Fibroblast of mammary gland (primary cell): ENCODE measurements at regions not wholly inside any gene's neighbourhood (a gene's known extent, or its start where the extent isn't known, plus 50 kb on each side); places are given as distances from the start of the nearest gene placed in this dataset.

Experiments
- DNase-seq: peaks from one replicate; pipeline ENCODE4 v3.0.0-alpha.2; 2010; ENCODE audit warnings: low read depth
- H3K4me3 ChIP-seq: 2 replicates; pipeline ENCODE4 v1.5.1; 2011; ENCODE audit warnings: low read depth, mild to moderate bottlenecking, low read length, moderate library complexity; ENCODE audit not compliant: control insufficient read depth
- TF ChIP-seq, protein P1 (sequence below): conservative IDR thresholded peaks from 2 replicates; pipeline ENCODE4 v1.5.1; 2011; ENCODE audit warnings: low read depth, low read length, inconsistent platforms; ENCODE audit not compliant: control insufficient read depth, insufficient read depth

DNA sequence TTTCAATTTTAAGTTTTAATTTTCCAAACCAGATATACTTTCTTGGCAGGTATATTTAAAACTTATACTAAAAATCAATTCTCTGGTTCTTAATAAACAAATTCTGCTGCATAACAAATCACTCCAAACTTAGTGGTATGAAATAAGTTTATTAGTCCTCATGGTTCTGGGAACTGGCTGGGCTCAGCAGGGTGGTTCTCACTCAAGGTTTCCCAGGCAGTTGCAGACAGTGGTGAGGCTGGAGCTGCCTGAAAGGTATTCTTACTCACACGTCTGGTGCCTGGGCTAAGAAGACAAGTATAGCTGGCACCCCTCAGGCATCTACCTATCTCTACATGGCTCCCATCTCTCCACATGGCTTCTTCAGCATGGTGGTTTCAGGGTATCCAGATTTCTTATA is 308.2 kb upstream of the CCDC196 start:
- no peak for DNase-seq
- no peak overlapping the region for H3K4me3 ChIP-seq
- TF ChIP-seq, protein P1, sequence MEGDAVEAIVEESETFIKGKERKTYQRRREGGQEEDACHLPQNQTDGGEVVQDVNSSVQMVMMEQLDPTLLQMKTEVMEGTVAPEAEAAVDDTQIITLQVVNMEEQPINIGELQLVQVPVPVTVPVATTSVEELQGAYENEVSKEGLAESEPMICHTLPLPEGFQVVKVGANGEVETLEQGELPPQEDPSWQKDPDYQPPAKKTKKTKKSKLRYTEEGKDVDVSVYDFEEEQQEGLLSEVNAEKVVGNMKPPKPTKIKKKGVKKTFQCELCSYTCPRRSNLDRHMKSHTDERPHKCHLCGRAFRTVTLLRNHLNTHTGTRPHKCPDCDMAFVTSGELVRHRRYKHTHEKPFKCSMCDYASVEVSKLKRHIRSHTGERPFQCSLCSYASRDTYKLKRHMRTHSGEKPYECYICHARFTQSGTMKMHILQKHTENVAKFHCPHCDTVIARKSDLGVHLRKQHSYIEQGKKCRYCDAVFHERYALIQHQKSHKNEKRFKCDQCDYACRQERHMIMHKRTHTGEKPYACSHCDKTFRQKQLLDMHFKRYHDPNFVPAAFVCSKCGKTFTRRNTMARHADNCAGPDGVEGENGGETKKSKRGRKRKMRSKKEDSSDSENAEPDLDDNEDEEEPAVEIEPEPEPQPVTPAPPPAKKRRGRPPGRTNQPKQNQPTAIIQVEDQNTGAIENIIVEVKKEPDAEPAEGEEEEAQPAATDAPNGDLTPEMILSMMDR, result no peak

DNA sequence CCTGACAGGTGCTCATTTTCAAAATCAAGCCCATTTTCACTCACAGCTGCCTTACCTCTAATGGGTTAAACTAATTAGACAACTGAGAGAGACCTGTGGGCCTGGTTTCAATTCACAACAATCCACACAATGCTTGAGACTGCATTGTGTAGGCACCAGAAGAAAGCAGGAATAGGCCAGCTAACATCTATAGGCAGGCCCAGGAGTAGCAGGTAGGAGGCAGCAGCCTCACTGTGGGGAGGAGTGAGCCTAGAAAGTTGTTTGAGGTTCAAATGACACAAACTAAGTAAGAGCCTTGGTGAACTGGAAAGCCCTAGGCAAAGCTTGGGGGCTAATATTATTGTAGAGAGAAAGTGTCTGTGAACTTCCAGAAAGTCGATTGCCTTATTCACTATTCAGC is 289.5 kb upstream of the CCDC196 start:
- TF ChIP-seq, protein P1, result no peak
- no peak for DNase-seq
- H3K4me3 ChIP-seq, result no peak overlapping the region

DNA sequence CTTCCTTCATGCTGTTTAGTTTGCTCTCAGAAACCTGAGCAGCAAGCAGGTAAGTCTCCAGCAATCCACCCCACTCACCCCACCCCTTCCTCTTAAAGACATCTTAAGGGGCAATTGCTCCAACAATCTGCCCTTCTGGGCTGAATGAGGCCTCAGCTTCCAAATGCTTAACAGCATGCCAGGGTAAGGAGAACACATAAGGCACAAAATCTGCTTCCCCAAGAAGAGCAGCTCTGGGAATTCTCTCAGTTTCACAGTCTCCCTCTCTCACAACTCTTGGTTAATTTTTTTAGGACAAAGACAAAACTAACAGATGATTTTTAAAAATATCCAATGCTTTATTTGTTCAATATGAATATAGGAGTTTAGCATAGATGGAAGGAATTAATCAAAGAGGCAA is 288.9 kb upstream of the CCDC196 start:
- DNase-seq, result no peak
- H3K4me3 ChIP-seq, result no peak overlapping the region
- TF ChIP-seq, protein P1, result no peak

DNA sequence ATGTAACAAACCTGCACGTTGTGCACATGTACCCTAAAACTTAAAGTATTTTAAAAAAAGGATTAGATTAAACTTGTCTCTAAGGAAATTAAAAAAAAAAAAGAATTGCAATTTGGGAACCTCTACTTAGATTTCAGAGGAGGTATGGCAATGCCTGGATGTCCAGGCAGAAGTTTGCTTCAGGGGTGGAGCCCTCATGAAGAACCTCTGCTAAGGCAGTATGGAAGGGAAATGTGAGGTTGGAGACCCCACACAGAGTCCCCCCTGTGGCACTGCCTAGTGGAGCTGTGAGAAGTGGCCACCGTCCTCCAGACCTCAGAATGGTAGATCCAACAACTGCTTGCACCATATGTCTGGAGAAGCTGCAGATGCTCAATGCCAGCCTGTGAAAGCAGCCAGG is 279.6 kb upstream of the CCDC196 start:
- TF ChIP-seq, protein P1, result no peak
- DNase-seq, result no peak
- no peak overlapping the region for H3K4me3 ChIP-seq

DNA sequence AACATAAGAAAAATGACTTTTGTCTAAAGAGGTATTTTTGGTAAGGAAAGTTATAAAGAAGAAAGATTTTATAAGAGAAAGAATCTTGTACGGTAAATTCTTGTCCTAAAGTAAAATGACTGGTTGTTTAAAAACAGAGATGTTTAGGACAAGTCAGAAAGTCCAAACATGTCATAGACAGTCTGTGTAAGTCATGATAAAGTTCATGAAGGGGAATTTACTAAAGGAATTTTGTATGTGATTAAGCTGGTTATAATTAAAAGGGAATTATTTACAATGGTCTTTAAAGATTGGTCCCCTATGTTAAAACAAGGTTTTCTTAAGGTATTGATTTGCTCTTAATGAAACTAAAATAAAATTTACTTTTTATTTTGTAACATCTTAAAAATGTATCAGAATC is 269.4 kb upstream of the CCDC196 start:
- peak; percentile 17 for DNase-seq
- TF ChIP-seq, protein P1, result no peak
- H3K4me3 ChIP-seq, result no peak overlapping the region

DNA sequence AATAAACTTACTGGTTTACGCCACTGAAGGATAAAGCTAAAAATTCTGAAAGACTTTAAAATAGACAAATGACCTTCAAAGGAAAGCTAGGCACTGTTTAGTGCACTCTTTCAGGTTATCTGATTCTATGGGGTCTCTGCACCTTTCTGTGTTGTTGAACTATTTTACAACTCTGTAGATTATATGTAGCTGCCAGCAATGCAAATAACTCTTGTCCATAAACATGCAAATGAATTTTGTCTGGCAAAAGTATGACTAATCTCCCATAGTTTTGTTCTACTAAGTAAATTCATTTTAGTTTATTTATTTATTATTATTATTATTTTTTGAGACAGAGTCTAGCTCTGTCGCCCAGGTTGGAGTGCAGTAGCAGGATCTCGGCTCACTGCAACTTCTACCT is 266.3 kb upstream of the CCDC196 start:
- no peak overlapping the region for H3K4me3 ChIP-seq
- TF ChIP-seq, protein P1, result no peak
- DNase-seq, result no peak

DNA sequence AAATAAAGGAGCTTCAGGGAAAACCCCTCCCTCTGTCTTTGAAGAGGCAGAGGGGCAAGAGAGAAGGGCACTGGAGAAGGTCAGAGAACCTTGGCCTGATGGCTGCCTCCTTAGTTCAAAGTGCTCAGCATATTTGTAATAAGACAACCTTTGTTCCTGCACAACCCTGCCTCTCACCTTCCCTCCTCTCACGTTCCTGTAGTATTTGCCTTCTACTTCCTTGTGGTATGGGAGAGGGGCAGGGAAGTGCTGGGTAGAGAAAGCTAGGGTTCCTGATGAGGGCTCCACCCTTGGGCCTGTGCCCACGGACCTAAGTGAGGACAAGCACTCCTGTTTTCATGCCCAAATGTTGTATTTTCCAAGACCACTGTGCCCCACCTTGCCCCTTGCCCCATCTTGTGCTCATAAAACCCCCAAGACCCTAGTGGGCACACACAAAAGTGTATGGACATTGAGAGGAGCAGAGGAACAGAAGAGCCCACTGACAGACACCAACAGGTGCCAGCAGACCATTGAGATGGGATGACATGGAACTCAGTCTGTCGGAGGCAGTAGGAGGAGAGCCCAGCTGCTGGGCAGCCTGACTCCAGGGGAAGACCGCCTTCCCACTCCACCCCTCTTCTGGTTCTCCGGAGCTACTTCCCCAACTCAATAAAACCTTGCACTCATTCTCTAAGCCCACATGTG is 261.5 kb upstream of the CCDC196 start:
- H3K4me3 ChIP-seq, result no peak overlapping the region
- no peak for DNase-seq
- TF ChIP-seq, protein P1, result no peak
